ENCODE measurements at regions not wholly inside any gene's neighbourhood (a gene's known extent, or its start where the extent isn't known, plus 50 kb on each side); places are given as distances from the start of the nearest gene placed in this dataset.

DNA sequence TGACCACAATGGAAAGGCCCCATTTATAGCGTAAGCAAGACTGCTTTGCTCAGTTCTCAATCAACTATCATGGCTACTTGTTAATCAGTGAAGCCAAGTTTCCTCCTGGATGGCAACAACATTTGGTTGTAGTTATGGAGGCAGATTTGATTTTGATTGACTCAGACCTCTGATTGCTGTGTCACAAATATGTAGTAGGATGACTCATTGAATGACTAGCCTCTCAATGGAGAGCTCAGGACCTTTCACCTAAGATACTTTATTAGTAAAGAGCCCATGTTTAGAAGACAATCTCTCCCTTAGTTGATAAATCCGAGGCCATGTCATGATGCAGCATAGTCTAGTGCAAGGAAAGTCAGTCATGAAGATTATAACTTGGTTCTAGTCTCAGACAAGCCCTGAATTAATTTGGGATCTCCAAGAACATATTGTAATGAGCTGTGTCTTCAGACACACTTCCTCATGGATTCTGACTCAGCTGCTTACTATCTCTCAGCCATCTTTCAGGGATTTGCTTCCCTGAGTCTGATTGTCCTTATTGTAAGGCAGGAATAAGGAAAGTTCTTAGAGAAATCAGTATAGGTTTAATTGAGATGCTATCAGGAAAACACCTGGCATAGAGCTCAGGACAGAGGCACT, 397.4 kb upstream of the TMCO5A start (continued):
- TF ChIP-seq, protein P1, sequence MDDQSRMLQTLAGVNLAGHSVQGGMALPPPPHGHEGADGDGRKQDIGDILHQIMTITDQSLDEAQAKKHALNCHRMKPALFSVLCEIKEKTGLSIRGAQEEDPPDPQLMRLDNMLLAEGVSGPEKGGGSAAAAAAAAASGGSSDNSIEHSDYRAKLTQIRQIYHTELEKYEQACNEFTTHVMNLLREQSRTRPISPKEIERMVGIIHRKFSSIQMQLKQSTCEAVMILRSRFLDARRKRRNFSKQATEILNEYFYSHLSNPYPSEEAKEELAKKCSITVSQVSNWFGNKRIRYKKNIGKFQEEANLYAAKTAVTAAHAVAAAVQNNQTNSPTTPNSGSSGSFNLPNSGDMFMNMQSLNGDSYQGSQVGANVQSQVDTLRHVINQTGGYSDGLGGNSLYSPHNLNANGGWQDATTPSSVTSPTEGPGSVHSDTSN (IDR thresholded peaks at IDR 0.05): peak; percentile 69
- TF ChIP-seq TAF1 (IDR thresholded peaks at IDR 0.05; ENCODE audit: borderline replicate concordance, low read depth, low read length) (no peak), MXI1 (IDR thresholded peaks at IDR 0.05; ENCODE audit: low read depth, low read length) (no peak), FOSL2 (IDR thresholded peaks at IDR 0.05; ENCODE audit: borderline replicate concordance, low read depth) (peak; percentile 49), TCF12 (IDR thresholded peaks at IDR 0.05) (peak; percentile 59; the same call in 1 of the 2 replicates), MEF2A (IDR thresholded peaks at IDR 0.05; ENCODE audit: borderline replicate concordance, low read depth) (no peak), SMC3 (IDR thresholded peaks at IDR 0.05; ENCODE audit: low read depth, low read length) (no peak), GABPA (IDR thresholded peaks at IDR 0.05; ENCODE audit: low read depth) (no peak)
- TF ChIP-seq, protein P2, sequence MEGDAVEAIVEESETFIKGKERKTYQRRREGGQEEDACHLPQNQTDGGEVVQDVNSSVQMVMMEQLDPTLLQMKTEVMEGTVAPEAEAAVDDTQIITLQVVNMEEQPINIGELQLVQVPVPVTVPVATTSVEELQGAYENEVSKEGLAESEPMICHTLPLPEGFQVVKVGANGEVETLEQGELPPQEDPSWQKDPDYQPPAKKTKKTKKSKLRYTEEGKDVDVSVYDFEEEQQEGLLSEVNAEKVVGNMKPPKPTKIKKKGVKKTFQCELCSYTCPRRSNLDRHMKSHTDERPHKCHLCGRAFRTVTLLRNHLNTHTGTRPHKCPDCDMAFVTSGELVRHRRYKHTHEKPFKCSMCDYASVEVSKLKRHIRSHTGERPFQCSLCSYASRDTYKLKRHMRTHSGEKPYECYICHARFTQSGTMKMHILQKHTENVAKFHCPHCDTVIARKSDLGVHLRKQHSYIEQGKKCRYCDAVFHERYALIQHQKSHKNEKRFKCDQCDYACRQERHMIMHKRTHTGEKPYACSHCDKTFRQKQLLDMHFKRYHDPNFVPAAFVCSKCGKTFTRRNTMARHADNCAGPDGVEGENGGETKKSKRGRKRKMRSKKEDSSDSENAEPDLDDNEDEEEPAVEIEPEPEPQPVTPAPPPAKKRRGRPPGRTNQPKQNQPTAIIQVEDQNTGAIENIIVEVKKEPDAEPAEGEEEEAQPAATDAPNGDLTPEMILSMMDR (IDR thresholded peaks at IDR 0.05): no peak
- TF ChIP-seq, protein P3, sequence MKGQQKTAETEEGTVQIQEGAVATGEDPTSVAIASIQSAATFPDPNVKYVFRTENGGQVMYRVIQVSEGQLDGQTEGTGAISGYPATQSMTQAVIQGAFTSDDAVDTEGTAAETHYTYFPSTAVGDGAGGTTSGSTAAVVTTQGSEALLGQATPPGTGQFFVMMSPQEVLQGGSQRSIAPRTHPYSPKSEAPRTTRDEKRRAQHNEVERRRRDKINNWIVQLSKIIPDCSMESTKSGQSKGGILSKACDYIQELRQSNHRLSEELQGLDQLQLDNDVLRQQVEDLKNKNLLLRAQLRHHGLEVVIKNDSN (IDR thresholded peaks at IDR 0.05; ENCODE audit: borderline replicate concordance, low read depth): no peak
- TF ChIP-seq, protein P4, sequence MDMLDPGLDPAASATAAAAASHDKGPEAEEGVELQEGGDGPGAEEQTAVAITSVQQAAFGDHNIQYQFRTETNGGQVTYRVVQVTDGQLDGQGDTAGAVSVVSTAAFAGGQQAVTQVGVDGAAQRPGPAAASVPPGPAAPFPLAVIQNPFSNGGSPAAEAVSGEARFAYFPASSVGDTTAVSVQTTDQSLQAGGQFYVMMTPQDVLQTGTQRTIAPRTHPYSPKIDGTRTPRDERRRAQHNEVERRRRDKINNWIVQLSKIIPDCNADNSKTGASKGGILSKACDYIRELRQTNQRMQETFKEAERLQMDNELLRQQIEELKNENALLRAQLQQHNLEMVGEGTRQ (IDR thresholded peaks at IDR 0.05; ENCODE audit: borderline replicate concordance, low read depth, low read length): no peak

DNA sequence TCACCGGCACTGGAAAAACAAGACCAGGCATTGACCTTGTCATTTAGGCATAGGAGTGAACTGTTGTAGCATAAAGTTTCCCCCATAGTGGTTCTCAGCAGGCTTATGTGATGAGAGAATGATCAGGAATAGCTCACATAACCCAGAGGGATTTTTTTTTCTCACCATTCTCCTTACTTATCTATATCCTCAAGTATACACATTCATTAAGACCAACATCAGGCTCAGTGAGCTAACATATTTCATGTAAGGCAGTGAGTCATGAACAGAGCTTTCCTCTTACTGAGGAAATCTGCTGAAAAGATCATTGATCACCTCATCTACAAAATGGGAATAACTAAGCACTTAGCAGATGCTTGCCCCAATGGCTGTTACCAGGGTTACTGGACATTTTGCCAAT, 396.6 kb upstream of the TMCO5A start:
- ChIA-PET POLR2A (no interaction called here), CTCF (interaction anchor here (1.4 kb wide), 1 partner anchor 9 kb away, joined by 4 read pairs; no protein-coding TSS in a partner anchor)
- peak overlapping the region; percentile 77 for H2AFZ ChIP-seq (ENCODE audit: low read depth)
- no peaks in the 10 kb centered on the region for H3K79me2 ChIP-seq (ENCODE audit: insufficient read depth)
- H4K20me1 ChIP-seq (ENCODE audit: insufficient read depth): no peaks in the 10 kb centered on the region
- H3K36me3 ChIP-seq (replicated peaks in 1 of 2; ENCODE audit: control insufficient read depth in 1 of 2, insufficient read depth in 2 of 2, low read length in 1 of 2): no peaks in the 10 kb centered on the region
- H3K9me2 ChIP-seq: no peaks in the 10 kb centered on the region
- DNase-seq: no peak
- no peaks in the 10 kb centered on the region for H3K4me1 ChIP-seq (ENCODE audit: control insufficient read depth in 1 of 2, insufficient read depth in 2 of 2, low read depth in 1 of 2, low read length in 1 of 2)
- H3K27ac ChIP-seq (ENCODE audit: low read depth in 2 of 2, low read length in 1 of 2): peak overlapping the region in 1 of 2 experiments; percentile 83; a peak in 2 of 4 replicates
- WGBS (ENCODE audit: low lambda C conversion rate): 81% methylated on average over 1 of the region's 1 CpG
- H3K27me3 ChIP-seq (ENCODE audit: insufficient read depth): no peaks in the 10 kb centered on the region
- TF ChIP-seq, protein P3 (IDR thresholded peaks at IDR 0.05; ENCODE audit: borderline replicate concordance, low read depth): no peak
- TF ChIP-seq, protein P5, sequence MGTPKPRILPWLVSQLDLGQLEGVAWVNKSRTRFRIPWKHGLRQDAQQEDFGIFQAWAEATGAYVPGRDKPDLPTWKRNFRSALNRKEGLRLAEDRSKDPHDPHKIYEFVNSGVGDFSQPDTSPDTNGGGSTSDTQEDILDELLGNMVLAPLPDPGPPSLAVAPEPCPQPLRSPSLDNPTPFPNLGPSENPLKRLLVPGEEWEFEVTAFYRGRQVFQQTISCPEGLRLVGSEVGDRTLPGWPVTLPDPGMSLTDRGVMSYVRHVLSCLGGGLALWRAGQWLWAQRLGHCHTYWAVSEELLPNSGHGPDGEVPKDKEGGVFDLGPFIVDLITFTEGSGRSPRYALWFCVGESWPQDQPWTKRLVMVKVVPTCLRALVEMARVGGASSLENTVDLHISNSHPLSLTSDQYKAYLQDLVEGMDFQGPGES (IDR thresholded peaks at IDR 0.05; ENCODE audit: low read depth, low read length): no peak
- TF ChIP-seq RXRA (IDR thresholded peaks at IDR 0.05; ENCODE audit: borderline replicate concordance, low read depth): no peak
- TF ChIP-seq FOSL2 (IDR thresholded peaks at IDR 0.05; ENCODE audit: borderline replicate concordance, low read depth): no peak
- no peak for TF ChIP-seq TAF1 (IDR thresholded peaks at IDR 0.05; ENCODE audit: borderline replicate concordance, low read depth, low read length)
- no peak for TF ChIP-seq SMC3 (IDR thresholded peaks at IDR 0.05; ENCODE audit: low read depth, low read length)
- TF ChIP-seq JUND (IDR thresholded peaks at IDR 0.05): no peak
- no peak for TF ChIP-seq GATA2 (CRISPR knock-in tag; IDR thresholded peaks at IDR 0.05)
- TF ChIP-seq, protein P4 (IDR thresholded peaks at IDR 0.05; ENCODE audit: borderline replicate concordance, low read depth, low read length): no peak
- H3K9me3 ChIP-seq: no peaks in the 10 kb centered on the region
- H3K9ac ChIP-seq: peak overlapping the region; percentile 3; the same call in 1 of the 2 replicates
- no peak overlapping the region for H3K4me3 ChIP-seq (ENCODE audit: low read depth in 2 of 2, low read length in 1 of 2)
- peaks cover 16% of the 10 kb centered on the region for H3F3A ChIP-seq (replicated peaks; ENCODE audit: insufficient read depth)
- H3K4me2 ChIP-seq: no peak overlapping the region

Measured in SK-N-SH (cell line).